Sigmoid colon (tissue), 4 donors: ENCODE measurements at regions not wholly inside any gene's neighbourhood (a gene's known extent, or its start where the extent isn't known, plus 50 kb on each side); places are given as distances from the start of the nearest gene placed in this dataset.

Experiments
- POLR2AphosphoS5 ChIP-seq, 4 donors: sonication (generic); formaldehyde crosslinking; IDR thresholded peaks; one replicate each; pipeline ENCODE4 v1.6.1; 2017; ENCODE audit warnings: antibody characterized with exemption in 4 of 4
- TF ChIP-seq, protein P1 (sequence below), 4 experiments: fragments of 450-650 bp in 3 of 4; fragments of 200-600 bp in 1 of 4; IDR thresholded peaks; one replicate each; pipeline ENCODE4 v1.5.1; 2016 to 2019; ENCODE audit warnings: antibody characterized with exemption in 4 of 4, mild to moderate bottlenecking in 3 of 4, moderate library complexity in 2 of 4

DNA sequence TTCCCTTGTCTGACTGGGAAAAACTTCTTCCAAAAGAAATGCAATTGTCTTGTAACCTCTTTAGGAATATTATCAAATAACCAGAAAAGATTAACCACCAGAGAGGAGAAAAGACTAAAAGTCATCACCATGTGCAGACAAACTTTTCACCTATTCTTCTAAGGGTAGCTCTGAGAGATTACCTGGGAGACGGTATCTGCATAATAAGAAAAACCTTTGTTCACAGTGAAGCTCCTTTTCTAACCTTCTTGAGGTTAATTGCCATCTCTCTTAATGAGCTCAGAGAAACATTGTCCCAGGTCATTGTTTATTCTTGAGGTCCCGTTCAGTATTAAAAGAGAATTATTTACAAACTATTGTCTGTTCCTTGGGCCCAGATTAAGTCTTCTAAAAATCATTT, 1091.2 kb upstream of the LRRTM1 start:
- no peak for TF ChIP-seq POLR2AphosphoS5 (IDR thresholded peaks at IDR 0.05)
- TF ChIP-seq, protein P1, sequence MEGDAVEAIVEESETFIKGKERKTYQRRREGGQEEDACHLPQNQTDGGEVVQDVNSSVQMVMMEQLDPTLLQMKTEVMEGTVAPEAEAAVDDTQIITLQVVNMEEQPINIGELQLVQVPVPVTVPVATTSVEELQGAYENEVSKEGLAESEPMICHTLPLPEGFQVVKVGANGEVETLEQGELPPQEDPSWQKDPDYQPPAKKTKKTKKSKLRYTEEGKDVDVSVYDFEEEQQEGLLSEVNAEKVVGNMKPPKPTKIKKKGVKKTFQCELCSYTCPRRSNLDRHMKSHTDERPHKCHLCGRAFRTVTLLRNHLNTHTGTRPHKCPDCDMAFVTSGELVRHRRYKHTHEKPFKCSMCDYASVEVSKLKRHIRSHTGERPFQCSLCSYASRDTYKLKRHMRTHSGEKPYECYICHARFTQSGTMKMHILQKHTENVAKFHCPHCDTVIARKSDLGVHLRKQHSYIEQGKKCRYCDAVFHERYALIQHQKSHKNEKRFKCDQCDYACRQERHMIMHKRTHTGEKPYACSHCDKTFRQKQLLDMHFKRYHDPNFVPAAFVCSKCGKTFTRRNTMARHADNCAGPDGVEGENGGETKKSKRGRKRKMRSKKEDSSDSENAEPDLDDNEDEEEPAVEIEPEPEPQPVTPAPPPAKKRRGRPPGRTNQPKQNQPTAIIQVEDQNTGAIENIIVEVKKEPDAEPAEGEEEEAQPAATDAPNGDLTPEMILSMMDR (IDR thresholded peaks at IDR 0.05) = no peak
